GM21619 (cell line): ENCODE measurements at regions not wholly inside any gene's neighbourhood (a gene's known extent, or its start where the extent isn't known, plus 50 kb on each side); places are given as distances from the start of the nearest gene placed in this dataset.

Source experiments
- ATAC-seq: cut with Tn5 transposase; IDR thresholded peaks from one replicate; pipeline ENCODE4 v1.9.1; 2021; ENCODE audit not compliant: unreplicated experiment

- ATAC-seq = no peak
These were observed 397.8 kb upstream of the TLE4 start for GRCh38 chr9:79173932-79174331.

GRCh38 chr9:79176014-79176697, 395.6 kb upstream of the TLE4 start:
- no peak for ATAC-seq

GRCh38 chr9:79184831-79185230, 386.9 kb upstream of the TLE4 start:
- ATAC-seq = no peak

- no peak for ATAC-seq
These were observed 385.9 kb upstream of the TLE4 start for GRCh38 chr9:79185866-79186265.

GRCh38 chr9:79189511-79189924, 382.2 kb upstream of the TLE4 start:
- no peak for ATAC-seq

GRCh38 chr9:79193001-79193400, 378.8 kb upstream of the TLE4 start:
- ATAC-seq = no peak

GRCh38 chr9:79193501-79194223, 378.1 kb upstream of the TLE4 start:
- no peak for ATAC-seq

- no peak for ATAC-seq
These were observed 375.9 kb upstream of the TLE4 start for GRCh38 chr9:79195879-79196278.

- ATAC-seq = no peak
These were observed 375.2 kb upstream of the TLE4 start for GRCh38 chr9:79196606-79197005.

- ATAC-seq = no peak
These were observed 371.4 kb upstream of the TLE4 start for GRCh38 chr9:79200336-79200735.

- no peak for ATAC-seq
These were observed 370.1 kb upstream of the TLE4 start for GRCh38 chr9:79201636-79202035.

- ATAC-seq = no peak
These were observed 362.9 kb upstream of the TLE4 start for GRCh38 chr9:79208791-79209396.

- ATAC-seq = no peak
These were observed 361.1 kb upstream of the TLE4 start for GRCh38 chr9:79210541-79211243.

- no peak for ATAC-seq
These were observed 358.2 kb upstream of the TLE4 start for GRCh38 chr9:79213417-79214125.

- ATAC-seq = no peak
These were observed 355.9 kb upstream of the TLE4 start for GRCh38 chr9:79215821-79216220.

- ATAC-seq = no peak
These were observed 351.5 kb upstream of the TLE4 start for GRCh38 chr9:79220251-79220650.

GRCh38 chr9:79220666-79221065, 351.1 kb upstream of the TLE4 start:
- no peak for ATAC-seq

- no peak for ATAC-seq
These were observed 350.7 kb upstream of the TLE4 start for GRCh38 chr9:79221084-79221483.

- ATAC-seq = no peak
These were observed 349.3 kb upstream of the TLE4 start for GRCh38 chr9:79222483-79222882.

- ATAC-seq = no peak
These were observed 346.9 kb upstream of the TLE4 start for GRCh38 chr9:79224672-79225433.
